H9 (cell line): ENCODE measurements at regions not wholly inside any gene's neighbourhood (a gene's known extent, or its start where the extent isn't known, plus 50 kb on each side); places are given as distances from the start of the nearest gene placed in this dataset.

ENCODE experiments used
- DNase-seq: peaks from one replicate; pipeline ENCODE4 v3.0.0-alpha.2; 2017
- H2AFZ ChIP-seq: one replicate; pipeline ENCODE4 v1.6.1; 2013; ENCODE audit warnings: mild to moderate bottlenecking, low read length, control low read depth, moderate library complexity
- H2AK5ac ChIP-seq: 2 replicates; pipeline ENCODE4 v1.6.1; 2013; ENCODE audit warnings: low read length, control low read depth, mixed read lengths; ENCODE audit not compliant: insufficient read length
- H2BK120ac ChIP-seq: one replicate; pipeline ENCODE4 v1.6.1; 2013; ENCODE audit warnings: low read depth, mild to moderate bottlenecking, low read length, control low read depth, inconsistent platforms; ENCODE audit not compliant: poor library complexity, severe bottlenecking
- H2BK12ac ChIP-seq: 2 replicates; pipeline ENCODE4 v1.6.1; 2013; ENCODE audit warnings: low read length, control low read depth, mixed read lengths, low read depth; ENCODE audit not compliant: insufficient read length
- H2BK15ac ChIP-seq: 2 replicates; pipeline ENCODE4 v1.6.1; 2013; ENCODE audit warnings: low read depth, low read length, control low read depth
- H2BK20ac ChIP-seq: one replicate; pipeline ENCODE4 v1.6.1; 2013; ENCODE audit warnings: low read depth, mild to moderate bottlenecking, low read length, control low read depth, inconsistent platforms; ENCODE audit not compliant: poor library complexity, severe bottlenecking
- H2BK5ac ChIP-seq: 2 replicates; pipeline ENCODE4 v1.6.1; 2013; ENCODE audit warnings: low read length, control low read depth, mixed read lengths; ENCODE audit not compliant: insufficient read length
- H3K14ac ChIP-seq: 2 replicates; pipeline ENCODE4 v1.6.1; 2013; ENCODE audit warnings: low read length, control low read depth; ENCODE audit not compliant: insufficient read depth
- H3K18ac ChIP-seq: 2 replicates; pipeline ENCODE4 v1.6.1; 2013; ENCODE audit warnings: low read depth, mild to moderate bottlenecking, mixed read lengths, low read length, control low read depth; ENCODE audit not compliant: insufficient read length
- H3K23ac ChIP-seq: 2 replicates; pipeline ENCODE4 v1.6.1; 2013; ENCODE audit warnings: low read length, control low read depth, mixed read lengths, low read depth; ENCODE audit not compliant: insufficient read length
- H3K23me2 ChIP-seq: 2 replicates; pipeline ENCODE4 v1.6.1; 2013; ENCODE audit warnings: low read depth, mild to moderate bottlenecking, mixed read lengths, low read length, control low read depth; ENCODE audit not compliant: insufficient read length, poor library complexity, severe bottlenecking
- H3K27ac ChIP-seq: 2 replicates; pipeline ENCODE4 v1.5.1; 2013; ENCODE audit warnings: low read length, control low read depth, mixed read lengths, low read depth; ENCODE audit not compliant: insufficient read length
- H3K27me3 ChIP-seq: 2 replicates; pipeline ENCODE4 v1.6.1; 2013; ENCODE audit warnings: low read length, control low read depth, inconsistent platforms; ENCODE audit not compliant: insufficient read depth
- H3K4ac ChIP-seq: 2 replicates; pipeline ENCODE4 v1.6.1; 2013; ENCODE audit warnings: low read depth, mild to moderate bottlenecking, control low read depth, inconsistent platforms, low read length, moderate library complexity
- H3K4me1 ChIP-seq: 2 replicates; pipeline ENCODE4 v1.6.1; 2013; ENCODE audit warnings: low read length, control low read depth, inconsistent platforms; ENCODE audit not compliant: insufficient read depth
- H3K4me2 ChIP-seq: 2 replicates; pipeline ENCODE4 v1.6.1; 2013; ENCODE audit warnings: low read length, control low read depth, mixed read lengths; ENCODE audit not compliant: insufficient read length, insufficient read depth
- H3K56ac ChIP-seq: 2 replicates; pipeline ENCODE4 v1.6.1; 2013; ENCODE audit warnings: low read depth, mild to moderate bottlenecking, mixed read lengths, low read length, control low read depth; ENCODE audit not compliant: insufficient read length
- H3K79me1 ChIP-seq: 2 replicates; pipeline ENCODE4 v1.6.1; 2013; ENCODE audit warnings: low read depth, mild to moderate bottlenecking, moderate library complexity, low read length, control low read depth, inconsistent platforms; ENCODE audit not compliant: insufficient read depth, poor library complexity, severe bottlenecking
- H3K79me2 ChIP-seq: 2 replicates; pipeline ENCODE4 v1.6.1; 2013; ENCODE audit warnings: low read length, control low read depth, inconsistent platforms; ENCODE audit not compliant: insufficient read depth
- H3K9ac ChIP-seq: 2 replicates; pipeline ENCODE4 v1.6.1; 2013; ENCODE audit warnings: low read length, control low read depth, mixed read lengths; ENCODE audit not compliant: insufficient read length; ENCODE audit errors: extremely low read depth
- H3K9me3 ChIP-seq: one replicate; pipeline ENCODE4 v1.6.1; 2013; ENCODE audit warnings: low read depth, low read length, inconsistent platforms; ENCODE audit not compliant: control insufficient read depth
- H3T11ph ChIP-seq: one replicate; pipeline ENCODE4 v1.6.1; 2013; ENCODE audit warnings: mild to moderate bottlenecking, low read length, control low read depth, inconsistent platforms
- H4K20me1 ChIP-seq: one replicate; pipeline ENCODE4 v1.6.1; 2013; ENCODE audit not compliant: control insufficient read depth, insufficient read length, insufficient read depth
- H4K5ac ChIP-seq: 2 replicates; pipeline ENCODE4 v1.6.1; 2013; ENCODE audit warnings: low read depth, mild to moderate bottlenecking, mixed read lengths, low read length, control low read depth; ENCODE audit not compliant: insufficient read length
- H4K8ac ChIP-seq: replicated peaks from 2 replicates; pipeline ENCODE4 v1.6.1; 2013; ENCODE audit warnings: low read length, control low read depth, mixed read lengths, low read depth; ENCODE audit not compliant: insufficient read length
- H4K91ac ChIP-seq: 2 replicates; pipeline ENCODE4 v1.6.1; 2013; ENCODE audit warnings: low read depth, mild to moderate bottlenecking, moderate library complexity, mixed read lengths, low read length, control low read depth; ENCODE audit not compliant: insufficient read length
- H3K27ac Mint-ChIP-seq, 3 experiments: 2 replicates in 2 of 3; 3 replicates in 1 of 3; pipeline ENCODE4 v1.8.0; 2020 to 2021; ENCODE audit warnings: mixed read lengths in 3 of 3, mild to moderate bottlenecking in 1 of 3, moderate library complexity in 1 of 3
- H3K27me3 Mint-ChIP-seq: 2 replicates; pipeline ENCODE4 v1.8.0; 2021; ENCODE audit warnings: low read depth, mild to moderate bottlenecking, moderate library complexity, mixed read lengths
- H3K36me3 Mint-ChIP-seq, 3 experiments: 2 replicates in 2 of 3; 3 replicates in 1 of 3; pipeline ENCODE4 v1.8.0; 2020 to 2021; ENCODE audit warnings: low read depth in 3 of 3, mixed read lengths in 3 of 3; ENCODE audit not compliant: insufficient read depth in 1 of 3
- H3K4me1 Mint-ChIP-seq, 2 experiments: 2 replicates each; pipeline ENCODE4 v1.8.0; 2020; ENCODE audit warnings: mixed read lengths in 2 of 2
- H3K4me3 Mint-ChIP-seq, 2 experiments: 2 replicates in 1 of 2; 3 replicates in 1 of 2; pipeline ENCODE4 v1.8.0; 2020 to 2021; ENCODE audit warnings: mild to moderate bottlenecking in 2 of 2, mixed read lengths in 2 of 2, moderate library complexity in 1 of 2
- H3K9me3 Mint-ChIP-seq, 2 experiments: 2 replicates in 1 of 2; 3 replicates in 1 of 2; pipeline ENCODE4 v1.8.0; 2020; ENCODE audit warnings: mild to moderate bottlenecking in 2 of 2, mixed read lengths in 2 of 2, moderate library complexity in 1 of 2
- CTCF ChIP-seq: fragments of 200-600 bp; sonication (generic); conservative IDR thresholded peaks from 3 replicates; pipeline ENCODE4 v1.8.0; 2021; ENCODE audit warnings: antibody characterized with exemption, mild to moderate bottlenecking
- WGBS: extraction: QIAGEN DNeasy Blood & Tissue Kit; methylation state at CpG from one replicate; pipeline ENCODE4 v1.1.7; 2013; ENCODE audit warnings: missing lambda C conversion rate, low lambda C conversion rate, mixed read lengths; ENCODE audit not compliant: insufficient read length; ENCODE audit errors: extremely low coverage; 5-methylcytosine and 5-hydroxymethylcytosine counted together

GRCh38 chr1:229905031-229905545, 161.9 kb upstream of the GALNT2 start:
- H3K9ac ChIP-seq: no peak overlapping the region
- no peak overlapping the region for H4K91ac ChIP-seq
- H3K23me2 ChIP-seq: no peaks in the 10 kb centered on the region
- no peak overlapping the region for H3T11ph ChIP-seq
- Mint-ChIP-seq H3K27ac (no peak overlapping the region), H3K4me3 (no peak overlapping the region), H3K36me3 (no peaks in the 10 kb centered on the region), H3K4me1 (peaks cover 0 to 4% of the 10 kb centered on the region in 2 experiments; a peak in 2 of 4 replicates), H3K27me3 (peaks cover 2% of the 10 kb centered on the region; the same call in 1 of the 2 replicates), H3K9me3 (peaks cover 0 to 5% of the 10 kb centered on the region in 2 experiments; a peak in 4 of 5 replicates)
- H4K5ac ChIP-seq: no peak overlapping the region
- H3K18ac ChIP-seq: peak overlapping the region; percentile 58
- no peak overlapping the region for H3K14ac ChIP-seq
- no peak overlapping the region for H3K23ac ChIP-seq
- no peak overlapping the region for H2AFZ ChIP-seq
- no peak overlapping the region for H4K8ac ChIP-seq
- no peaks in the 10 kb centered on the region for H3K9me3 ChIP-seq
- no peaks in the 10 kb centered on the region for H3K27me3 ChIP-seq
- no peak overlapping the region for H3K27ac ChIP-seq
- WGBS: no CpG with 5 or more reads among the region's 7 CpGs
- no peak overlapping the region for H2BK20ac ChIP-seq
- H3K79me1 ChIP-seq: no peaks in the 10 kb centered on the region
- no peak for TF ChIP-seq CTCF
- no peak overlapping the region for H2BK120ac ChIP-seq
- no peaks in the 10 kb centered on the region for H4K20me1 ChIP-seq
- no peak overlapping the region for H3K4ac ChIP-seq
- H3K79me2 ChIP-seq: no peaks in the 10 kb centered on the region
- no peaks in the 10 kb centered on the region for H3K4me1 ChIP-seq
- H2BK12ac ChIP-seq: no peak overlapping the region
- no peak for DNase-seq
- no peak overlapping the region for H3K4me2 ChIP-seq
- H2BK5ac ChIP-seq: no peak overlapping the region
- H2BK15ac ChIP-seq: no peak overlapping the region
- H3K56ac ChIP-seq: no peak overlapping the region
- H2AK5ac ChIP-seq: no peak overlapping the region
